Loucy (cell line): ENCODE measurements at regions not wholly inside any gene's neighbourhood (a gene's known extent, or its start where the extent isn't known, plus 50 kb on each side); places are given as distances from the start of the nearest gene placed in this dataset.

ENCODE experiments used
- EZH2phosphoT487 ChIP-seq: fragments of 200-600 bp; IDR thresholded peaks from 2 replicates; pipeline ENCODE4 v1.6.1; 2018; ENCODE audit warnings: antibody characterized with exemption, mild to moderate bottlenecking, moderate library complexity, borderline replicate concordance
- TF ChIP-seq, protein P1 (sequence below): fragments of 200-600 bp; sonication (generic); conservative IDR thresholded peaks from 2 replicates; pipeline ENCODE4 v1.5.1; 2014; ENCODE audit warnings: mild to moderate bottlenecking, antibody characterized with exemption, low read length

DNA sequence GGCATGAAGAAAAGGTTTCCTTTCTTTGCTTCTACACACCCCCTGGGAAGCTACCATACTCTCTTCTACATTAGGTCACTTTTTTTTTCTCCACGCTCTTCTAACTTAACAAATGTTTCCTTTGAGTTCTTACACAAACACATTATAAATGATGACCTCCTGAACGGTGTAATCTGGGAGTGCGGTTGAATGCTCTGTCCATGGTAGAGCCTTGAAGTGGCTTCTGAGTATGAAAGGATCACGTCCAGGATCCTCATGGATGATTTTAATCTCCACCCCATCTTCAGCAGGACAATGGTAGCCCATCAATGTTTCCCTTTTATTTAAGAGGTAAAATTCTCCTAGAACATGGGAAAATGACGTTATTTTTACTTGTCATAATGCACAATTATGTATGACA, 587.3 kb downstream of the SEMA5A start:
- TF ChIP-seq, protein P1, sequence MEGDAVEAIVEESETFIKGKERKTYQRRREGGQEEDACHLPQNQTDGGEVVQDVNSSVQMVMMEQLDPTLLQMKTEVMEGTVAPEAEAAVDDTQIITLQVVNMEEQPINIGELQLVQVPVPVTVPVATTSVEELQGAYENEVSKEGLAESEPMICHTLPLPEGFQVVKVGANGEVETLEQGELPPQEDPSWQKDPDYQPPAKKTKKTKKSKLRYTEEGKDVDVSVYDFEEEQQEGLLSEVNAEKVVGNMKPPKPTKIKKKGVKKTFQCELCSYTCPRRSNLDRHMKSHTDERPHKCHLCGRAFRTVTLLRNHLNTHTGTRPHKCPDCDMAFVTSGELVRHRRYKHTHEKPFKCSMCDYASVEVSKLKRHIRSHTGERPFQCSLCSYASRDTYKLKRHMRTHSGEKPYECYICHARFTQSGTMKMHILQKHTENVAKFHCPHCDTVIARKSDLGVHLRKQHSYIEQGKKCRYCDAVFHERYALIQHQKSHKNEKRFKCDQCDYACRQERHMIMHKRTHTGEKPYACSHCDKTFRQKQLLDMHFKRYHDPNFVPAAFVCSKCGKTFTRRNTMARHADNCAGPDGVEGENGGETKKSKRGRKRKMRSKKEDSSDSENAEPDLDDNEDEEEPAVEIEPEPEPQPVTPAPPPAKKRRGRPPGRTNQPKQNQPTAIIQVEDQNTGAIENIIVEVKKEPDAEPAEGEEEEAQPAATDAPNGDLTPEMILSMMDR: no peak
- no peak for TF ChIP-seq EZH2phosphoT487
